Naive B cell (primary cell): ENCODE measurements at regions not wholly inside any gene's neighbourhood (a gene's known extent, or its start where the extent isn't known, plus 50 kb on each side); places are given as distances from the start of the nearest gene placed in this dataset.
"Not testable (repeated sequence)": the region's sequence is repeated elsewhere in the genome, so short reads cannot be mapped to it uniquely, and the experiment has no call there.

Source experiments
- ATAC-seq, 2 donors: fragments of 150-1000 bp; cut with Tn5 transposase; 2 replicates each; pipeline ENCODE4 v1.10.0; 2021; ENCODE audit warnings: low read depth in 2 of 2, mild to moderate bottlenecking in 2 of 2, moderate library complexity in 2 of 2
- DNase-seq: peaks from one replicate; pipeline ENCODE4 v3.0.0; 2022
- H3K27ac Mint-ChIP-seq, 6 donors: one replicate each; pipeline ENCODE4 v1.8.0; 2020 to 2022; ENCODE audit warnings: mild to moderate bottlenecking in 6 of 6, mixed read lengths in 6 of 6, moderate library complexity in 5 of 6, inconsistent platforms in 2 of 6
- H3K27me3 Mint-ChIP-seq, 3 donors: one replicate each; pipeline ENCODE4 v1.8.0; 2021 to 2022; ENCODE audit warnings: mixed read lengths in 3 of 3, mild to moderate bottlenecking in 1 of 3
- H3K36me3 Mint-ChIP-seq, 2 donors: one replicate each; pipeline ENCODE4 v1.8.0; 2020 to 2022; ENCODE audit warnings: mixed read lengths in 2 of 2, inconsistent platforms in 1 of 2, mild to moderate bottlenecking in 1 of 2
- H3K4me1 Mint-ChIP-seq, 3 donors: one replicate each; pipeline ENCODE4 v1.8.0; 2020 to 2022; ENCODE audit warnings: mixed read lengths in 3 of 3, inconsistent platforms in 1 of 3, mild to moderate bottlenecking in 1 of 3, moderate library complexity in 1 of 3
- H3K4me3 Mint-ChIP-seq, 8 donors: one replicate each; pipeline ENCODE4 v1.8.0; 2020 to 2022; ENCODE audit warnings: mild to moderate bottlenecking in 8 of 8, mixed read lengths in 8 of 8, moderate library complexity in 8 of 8, inconsistent platforms in 2 of 8
- H3K9me3 Mint-ChIP-seq, 7 donors: one replicate each; pipeline ENCODE4 v1.8.0; 2020 to 2022; ENCODE audit warnings: mixed read lengths in 7 of 7, mild to moderate bottlenecking in 5 of 7, inconsistent platforms in 2 of 7, moderate library complexity in 1 of 7

DNA sequence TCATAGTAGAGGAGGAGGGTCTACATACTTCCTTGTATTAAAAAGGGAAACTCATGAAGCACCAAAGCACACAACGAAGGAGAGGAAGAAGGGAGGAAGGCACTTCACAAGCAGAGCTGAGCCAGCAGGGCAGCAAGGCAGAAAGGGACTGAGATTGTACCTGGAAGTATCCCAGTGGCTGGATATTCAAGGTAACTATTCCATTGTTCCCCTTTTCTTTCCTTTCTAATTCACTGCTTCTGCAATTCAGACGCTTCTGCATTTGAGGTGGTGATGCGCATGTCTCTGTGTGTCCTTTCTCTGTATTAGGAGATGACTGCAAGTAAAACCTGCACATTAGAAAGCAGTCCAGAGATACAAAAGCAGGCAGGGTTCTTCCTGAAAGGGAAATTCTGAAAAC lies 54.9 kb downstream of the UBQLN2 start:
- peaks cover 0 to 4% (median 0%) of the 10 kb centered on the region in 3 donors for H3K4me1 Mint-ChIP-seq
- no peaks in the 10 kb centered on the region for H3K27me3 Mint-ChIP-seq
- no peak overlapping the region for H3K4me3 Mint-ChIP-seq
- DNase-seq (no peak), ATAC-seq (no peak)
- peaks cover 4 to 12% of the 10 kb centered on the region in 2 donors for H3K36me3 Mint-ChIP-seq
- peaks cover 4 to 32% (median 14%) of the 10 kb centered on the region in 7 donors for H3K9me3 Mint-ChIP-seq
- no peak overlapping the region for H3K27ac Mint-ChIP-seq

DNA sequence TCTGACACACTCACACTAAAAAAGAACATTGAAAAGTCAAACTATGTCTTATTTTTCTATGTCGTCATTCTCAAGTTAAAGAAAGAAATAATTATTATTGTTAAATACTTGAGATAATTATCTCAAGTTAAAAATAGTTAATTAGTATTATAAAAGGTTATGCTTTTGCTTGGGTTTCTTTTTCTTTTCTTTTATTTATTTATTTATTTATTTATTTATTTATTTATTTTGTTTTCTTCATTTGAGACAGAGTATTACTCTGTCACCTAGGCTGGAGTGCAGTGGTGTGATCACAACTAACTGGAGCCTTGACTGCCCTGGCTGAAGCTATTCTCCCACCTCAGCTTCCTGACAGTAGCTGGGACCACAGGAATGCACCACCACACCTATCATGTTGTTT lies 59.9 kb downstream of the UBQLN2 start:
- peaks cover 0 to under 1% (median 0%) of the 10 kb centered on the region in 3 donors for H3K4me1 Mint-ChIP-seq
- no peaks in the 10 kb centered on the region for H3K27me3 Mint-ChIP-seq
- no peak for DNase-seq
- H3K36me3 Mint-ChIP-seq: peaks cover 9 to 12% of the 10 kb centered on the region in 2 donors
- H3K4me3 Mint-ChIP-seq: no peak overlapping the region
- no peak overlapping the region for H3K27ac Mint-ChIP-seq
- ATAC-seq: no peak
- H3K9me3 Mint-ChIP-seq: peaks cover 4 to 57% (median 34%) of the 10 kb centered on the region in 7 donors

DNA sequence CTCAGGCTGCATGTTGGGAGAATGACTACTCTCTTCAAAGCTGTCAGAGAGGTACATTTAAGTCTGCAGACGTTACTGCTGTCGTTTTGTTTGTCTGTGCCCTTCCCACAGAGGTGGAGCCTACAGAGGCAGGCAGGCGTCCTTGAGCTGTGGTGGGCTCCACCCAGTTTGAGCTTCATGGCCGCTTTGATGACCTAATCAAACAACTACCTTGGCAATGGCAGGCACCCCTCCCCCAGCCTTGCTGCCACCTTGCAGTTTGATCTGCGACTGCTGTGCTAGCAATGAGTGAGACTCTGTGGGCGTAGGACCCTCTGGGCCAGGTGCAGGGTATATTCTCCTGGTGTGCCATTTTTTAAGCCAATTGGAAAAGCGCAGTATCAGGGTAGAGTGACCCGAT lies 71.6 kb downstream of the UBQLN2 start:
- peaks cover 5 to 46% (median 20%) of the 10 kb centered on the region in 7 donors for H3K9me3 Mint-ChIP-seq
- not testable (repeated sequence) for DNase-seq, H3K4me3 Mint-ChIP-seq

DNA sequence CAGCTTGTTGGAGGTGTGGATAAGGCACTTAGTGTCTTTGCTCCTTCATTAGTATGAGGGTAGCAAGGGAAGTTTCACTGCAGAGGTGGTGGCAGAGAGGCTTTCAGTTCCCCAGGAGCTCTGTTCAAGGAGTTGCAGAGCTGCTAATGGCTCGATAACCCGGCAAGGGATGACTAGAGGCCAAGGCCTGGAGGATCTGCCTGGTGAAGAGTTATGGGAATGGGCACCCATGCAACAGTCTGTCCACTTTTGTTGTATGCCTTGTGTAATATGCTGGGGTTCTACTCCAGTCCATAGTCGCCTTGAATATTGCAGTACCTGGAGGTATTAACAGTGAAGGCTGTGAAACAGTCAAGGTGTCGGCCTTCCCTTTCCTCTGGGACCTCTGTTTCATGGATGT lies 67.8 kb upstream of the NBDY start:
- Mint-ChIP-seq H3K36me3 (peaks cover 0 to 2% of the 10 kb centered on the region in 2 donors), H3K27ac (no peak overlapping the region), H3K4me3 (no peak overlapping the region), H3K9me3 (peaks cover 2 to 48% (median 18%) of the 10 kb centered on the region in 7 donors), H3K4me1 (no peaks in the 10 kb centered on the region), H3K27me3 (no peaks in the 10 kb centered on the region)
- DNase-seq (no peak), ATAC-seq (no peak)

More for the DNA sequence above, 71.6 kb downstream of the UBQLN2 start:
- H3K4me1 Mint-ChIP-seq, H3K27ac Mint-ChIP-seq, H3K27me3 Mint-ChIP-seq, ATAC-seq: not testable (repeated sequence)
- peaks cover 0 to 15% of the 10 kb centered on the region in 2 donors for H3K36me3 Mint-ChIP-seq
